ENCODE measurements at regions not wholly inside any gene's neighbourhood (a gene's known extent, or its start where the extent isn't known, plus 50 kb on each side); places are given as distances from the start of the nearest gene placed in this dataset.
"Not testable (repeated sequence)": the region's sequence is repeated elsewhere in the genome, so short reads cannot be mapped to it uniquely, and the experiment has no call there.

- no peaks in the 10 kb centered on the region for H3K27me3 ChIP-seq (ENCODE audit: control insufficient read depth, insufficient read depth, low read length)
- H3K36me3 ChIP-seq (replicated peaks; ENCODE audit: control insufficient read depth, insufficient read depth, low read length): no peaks in the 10 kb centered on the region
- H3K4me3 ChIP-seq (ENCODE audit: insufficient read depth, low read depth, low read length): no peak overlapping the region
- DNase-seq: no peak
Measured at GRCh38 chr4:126475730-126476129, 1157.0 kb upstream of the INTU start.

DNA sequence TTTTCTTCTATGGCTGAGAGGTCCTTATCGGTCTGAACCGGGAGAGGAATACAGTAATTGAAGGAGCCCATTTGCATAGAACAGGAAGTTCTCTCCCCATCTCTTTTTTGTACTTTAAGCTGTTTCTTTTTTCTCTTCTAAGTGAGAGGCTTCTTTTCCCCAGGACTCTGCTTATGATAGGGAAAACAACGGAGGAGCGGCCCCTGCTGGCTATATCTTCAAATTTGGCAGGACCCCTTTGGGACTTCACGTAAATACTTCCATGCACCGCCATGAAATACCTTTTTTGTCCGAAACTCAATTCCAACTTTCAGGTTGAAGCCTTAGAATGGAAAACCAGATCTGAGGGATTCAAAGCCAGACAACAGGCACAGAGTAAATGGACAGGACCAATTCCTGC lies 1153.0 kb upstream of the INTU start:
- Histone ChIP-seq H3K36me3 (replicated peaks; ENCODE audit: control insufficient read depth, insufficient read depth, low read length) (no peaks in the 10 kb centered on the region), H3K27me3 (ENCODE audit: control insufficient read depth, insufficient read depth, low read length) (no peaks in the 10 kb centered on the region), H3K4me3 (ENCODE audit: insufficient read depth, low read depth, low read length) (no peak overlapping the region)
- peak; percentile 32 for DNase-seq

DNA sequence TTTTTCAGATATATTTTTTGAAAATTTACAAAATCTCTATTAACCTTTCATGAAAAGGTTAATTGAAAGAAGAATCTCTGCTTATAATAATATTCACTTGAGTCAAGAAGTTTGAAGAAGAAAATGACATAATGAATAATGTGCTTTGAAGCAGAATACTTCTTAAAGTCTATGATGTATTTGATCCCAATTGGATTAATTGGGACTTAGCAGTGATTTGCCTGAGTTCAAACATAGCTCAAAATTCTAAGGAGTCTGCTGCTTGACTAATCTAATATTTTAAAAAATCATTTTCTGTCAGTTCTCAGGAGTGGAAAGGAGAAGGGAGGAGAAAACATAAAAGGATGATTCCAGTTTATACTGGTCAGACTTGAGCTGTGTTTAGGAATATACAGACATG lies 1150.4 kb upstream of the INTU start:
- Histone ChIP-seq H3K27me3 (ENCODE audit: control insufficient read depth, insufficient read depth, low read length) (no peaks in the 10 kb centered on the region), H3K4me3 (ENCODE audit: insufficient read depth, low read depth, low read length) (no peak overlapping the region), H3K36me3 (replicated peaks; ENCODE audit: control insufficient read depth, insufficient read depth, low read length) (no peaks in the 10 kb centered on the region)
- no peak for DNase-seq

GRCh38 chr4:126486377-126486776 lies 1146.4 kb upstream of the INTU start:
- H3K36me3 ChIP-seq (replicated peaks; ENCODE audit: control insufficient read depth, insufficient read depth, low read length): no peaks in the 10 kb centered on the region
- no peak for DNase-seq
- no peak overlapping the region for H3K4me3 ChIP-seq (ENCODE audit: insufficient read depth, low read depth, low read length)
- H3K27me3 ChIP-seq (ENCODE audit: control insufficient read depth, insufficient read depth, low read length): no peaks in the 10 kb centered on the region

DNA sequence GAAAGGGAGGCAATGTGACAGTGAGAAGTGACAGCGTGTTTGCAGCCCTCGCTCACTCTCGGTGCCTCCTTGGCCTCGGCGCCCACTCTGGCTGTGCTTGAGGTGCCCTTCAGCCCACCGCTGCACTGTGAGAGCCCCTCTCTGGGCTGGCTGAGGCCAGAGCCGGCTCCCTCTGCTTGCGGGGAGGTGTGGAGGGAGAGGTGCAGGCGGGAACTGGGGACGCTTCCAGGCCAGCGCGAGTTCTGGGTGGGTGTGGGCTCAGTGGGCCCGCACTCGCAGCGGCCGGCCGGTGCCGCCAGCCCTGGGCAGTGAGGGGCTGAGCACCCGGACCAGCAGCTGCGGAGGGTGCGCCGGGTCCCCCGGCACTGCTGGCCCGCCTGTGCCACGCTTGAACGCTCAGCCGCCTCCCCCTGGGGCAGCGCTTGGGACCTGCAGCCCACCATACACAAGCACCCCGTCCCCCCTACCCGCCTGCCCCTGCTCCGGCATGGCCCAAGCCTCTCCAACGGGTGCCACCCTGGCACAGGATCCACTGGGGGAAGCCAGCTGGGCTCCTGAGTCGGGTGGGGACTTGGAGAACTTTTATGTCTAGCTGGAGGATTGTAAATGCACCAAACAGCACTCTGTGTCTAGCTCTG lies 1142.8 kb upstream of the INTU start:
- Histone ChIP-seq H3K4me3 (ENCODE audit: insufficient read depth, low read depth, low read length) (no peak overlapping the region), H3K27me3 (ENCODE audit: control insufficient read depth, insufficient read depth, low read length) (no peaks in the 10 kb centered on the region), H3K36me3 (replicated peaks; ENCODE audit: control insufficient read depth, insufficient read depth, low read length) (no peaks in the 10 kb centered on the region)
- no peak for DNase-seq

DNA sequence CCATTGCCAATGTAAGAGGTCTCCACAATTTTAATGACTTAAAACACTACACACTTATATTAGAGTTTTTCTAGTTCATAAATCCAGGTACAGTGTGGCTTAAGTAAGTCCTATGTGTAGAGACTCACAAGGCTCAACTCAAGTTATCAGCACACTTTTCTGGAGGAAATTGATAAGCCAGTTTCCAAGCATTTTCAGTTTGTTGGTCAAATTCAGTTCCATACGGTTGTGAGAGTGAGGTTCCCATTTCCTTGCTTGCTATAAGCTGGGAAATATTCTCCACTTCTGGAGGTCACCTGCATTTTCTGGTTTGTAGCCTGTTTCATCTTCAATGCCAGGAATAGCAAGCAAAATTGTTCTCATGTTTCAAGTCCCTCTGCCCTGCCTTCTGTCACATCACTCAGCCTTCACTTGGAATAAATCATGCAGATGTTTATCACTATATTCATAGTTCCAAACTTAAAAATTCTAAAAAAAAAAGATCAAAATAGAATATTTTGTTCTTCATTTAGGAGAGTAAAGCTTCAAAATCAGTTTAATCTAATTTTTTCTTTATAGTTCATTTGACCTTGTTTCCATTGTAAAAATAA lies 1137.5 kb upstream of the INTU start:
- no peaks in the 10 kb centered on the region for H3K36me3 ChIP-seq (replicated peaks; ENCODE audit: control insufficient read depth, insufficient read depth, low read length)
- no peak overlapping the region for H3K4me3 ChIP-seq (ENCODE audit: insufficient read depth, low read depth, low read length)
- no peak for DNase-seq
- no peaks in the 10 kb centered on the region for H3K27me3 ChIP-seq (ENCODE audit: control insufficient read depth, insufficient read depth, low read length)

- H3K36me3 ChIP-seq (replicated peaks; ENCODE audit: control insufficient read depth, insufficient read depth, low read length): no peaks in the 10 kb centered on the region
- no peak for DNase-seq
- H3K4me3 ChIP-seq (ENCODE audit: insufficient read depth, low read depth, low read length): no peak overlapping the region
- no peaks in the 10 kb centered on the region for H3K27me3 ChIP-seq (ENCODE audit: control insufficient read depth, insufficient read depth, low read length)
Measured at GRCh38 chr4:126512979-126513378, 1119.8 kb upstream of the INTU start.

- H3K27me3 ChIP-seq (ENCODE audit: control insufficient read depth, insufficient read depth, low read length): no peaks in the 10 kb centered on the region
- no peak overlapping the region for H3K4me3 ChIP-seq (ENCODE audit: insufficient read depth, low read depth, low read length)
- no peak for DNase-seq
- no peaks in the 10 kb centered on the region for H3K36me3 ChIP-seq (replicated peaks; ENCODE audit: control insufficient read depth, insufficient read depth, low read length)
Measured at GRCh38 chr4:126513596-126513995, 1119.2 kb upstream of the INTU start.

GRCh38 chr4:126520731-126521130 lies 1112.0 kb upstream of the INTU start:
- DNase-seq: no peak
- H3K4me3 ChIP-seq (ENCODE audit: insufficient read depth, low read depth, low read length): no peak overlapping the region
- no peaks in the 10 kb centered on the region for H3K27me3 ChIP-seq (ENCODE audit: control insufficient read depth, insufficient read depth, low read length)
- H3K36me3 ChIP-seq (replicated peaks; ENCODE audit: control insufficient read depth, insufficient read depth, low read length): no peaks in the 10 kb centered on the region

- not testable (repeated sequence) for DNase-seq; H3K27me3 ChIP-seq (ENCODE audit: control insufficient read depth, insufficient read depth, low read length); H3K36me3 ChIP-seq (replicated peaks; ENCODE audit: control insufficient read depth, insufficient read depth, low read length); H3K4me3 ChIP-seq (ENCODE audit: insufficient read depth, low read depth, low read length)
Measured at GRCh38 chr4:126525400-126525799, 1107.4 kb upstream of the INTU start.

DNA sequence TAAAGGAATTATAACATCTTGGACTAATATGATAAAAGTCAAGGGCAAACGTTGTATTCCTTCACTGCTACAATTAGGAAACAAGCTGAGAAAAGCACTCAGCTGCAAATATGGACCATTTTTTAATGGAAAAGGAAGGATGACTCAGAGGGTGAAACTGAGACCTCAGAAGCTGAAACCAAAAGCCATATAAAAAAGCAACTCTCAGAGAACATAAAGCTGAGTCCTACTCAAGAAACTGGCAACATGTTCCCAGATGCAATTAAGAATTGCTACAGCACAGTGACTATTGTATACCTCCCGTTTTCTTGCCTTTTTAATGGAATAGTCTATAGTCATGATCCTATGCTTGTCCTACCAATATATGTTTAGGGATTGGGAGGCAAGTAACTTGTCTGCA lies 1106.4 kb upstream of the INTU start:
- Histone ChIP-seq H3K36me3 (replicated peaks; ENCODE audit: control insufficient read depth, insufficient read depth, low read length) (no peaks in the 10 kb centered on the region), H3K27me3 (ENCODE audit: control insufficient read depth, insufficient read depth, low read length) (no peaks in the 10 kb centered on the region), H3K4me3 (ENCODE audit: insufficient read depth, low read depth, low read length) (no peak overlapping the region)
- no peak for DNase-seq

- H3K27me3 ChIP-seq (ENCODE audit: control insufficient read depth, insufficient read depth, low read length): no peaks in the 10 kb centered on the region
Measured at GRCh38 chr4:126529997-126530396, 1102.8 kb upstream of the INTU start.

GRCh38 chr4:126530996-126531585 lies 1101.7 kb upstream of the INTU start:
- no peak for DNase-seq
- Histone ChIP-seq H3K27me3 (ENCODE audit: control insufficient read depth, insufficient read depth, low read length) (no peaks in the 10 kb centered on the region), H3K4me3 (ENCODE audit: insufficient read depth, low read depth, low read length) (no peak overlapping the region)

More at GRCh38 chr4:126529997-126530396, 1102.8 kb upstream of the INTU start:
- no peak for DNase-seq
- H3K4me3 ChIP-seq (ENCODE audit: insufficient read depth, low read depth, low read length): no peak overlapping the region
- H3K36me3 ChIP-seq (replicated peaks; ENCODE audit: control insufficient read depth, insufficient read depth, low read length): no peaks in the 10 kb centered on the region

DNA sequence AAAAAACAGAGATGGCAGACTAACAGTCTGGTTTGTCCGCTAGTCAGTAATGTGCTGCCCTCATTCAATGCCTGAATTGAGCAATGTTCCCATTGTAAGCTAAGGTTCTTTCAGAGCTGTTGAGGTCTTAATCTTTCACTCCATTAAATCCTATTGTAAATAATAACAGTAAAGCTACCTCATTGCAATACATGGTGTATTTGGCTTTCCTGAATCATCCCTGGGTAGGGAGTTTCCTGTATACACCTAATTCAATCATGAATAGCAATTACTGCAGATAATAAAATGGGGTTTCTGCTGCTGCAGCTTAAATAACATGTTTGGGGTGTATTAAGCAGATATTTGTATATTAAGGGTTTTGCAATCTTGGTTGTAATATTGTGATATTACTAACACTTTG lies 1100.2 kb upstream of the INTU start:
- H3K27me3 ChIP-seq (ENCODE audit: control insufficient read depth, insufficient read depth, low read length): no peaks in the 10 kb centered on the region
- no peak for DNase-seq

More at GRCh38 chr4:126530996-126531585, 1101.7 kb upstream of the INTU start:
- H3K36me3 ChIP-seq (replicated peaks; ENCODE audit: control insufficient read depth, insufficient read depth, low read length): no peaks in the 10 kb centered on the region

DNA sequence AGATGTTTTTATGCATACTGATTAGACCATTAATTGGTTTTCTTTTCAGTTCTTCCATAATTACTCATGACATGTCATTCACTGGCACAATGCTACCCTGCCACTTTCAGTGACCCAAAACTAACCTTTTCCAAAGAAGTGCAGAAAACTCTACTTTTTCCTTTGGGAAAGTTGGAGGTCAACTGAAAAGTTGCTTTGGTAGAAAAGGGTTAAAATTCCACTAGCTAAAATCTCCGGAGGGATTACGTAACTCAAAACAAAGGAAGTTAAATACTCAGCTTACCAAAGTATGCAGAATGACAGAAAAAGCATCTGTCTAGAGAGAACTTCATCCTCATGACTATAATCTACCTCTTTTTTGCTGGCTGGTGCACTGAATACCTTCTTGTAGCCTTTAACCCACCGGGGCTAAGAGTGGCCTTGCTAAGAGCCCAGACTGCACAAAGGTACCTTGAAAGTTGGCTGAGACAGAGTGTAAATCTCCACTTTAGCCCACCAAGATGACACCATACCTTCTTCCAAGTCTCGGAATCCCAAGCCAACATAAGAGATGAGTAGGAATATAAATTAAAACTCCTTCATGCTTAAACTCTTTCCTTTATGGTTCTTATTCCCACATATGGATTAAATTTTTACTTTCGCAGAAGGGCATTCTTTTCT lies 1099.5 kb upstream of the INTU start:
- Histone ChIP-seq H3K27me3 (ENCODE audit: control insufficient read depth, insufficient read depth, low read length) (no peaks in the 10 kb centered on the region), H3K4me3 (ENCODE audit: insufficient read depth, low read depth, low read length) (no peak overlapping the region), H3K36me3 (replicated peaks; ENCODE audit: control insufficient read depth, insufficient read depth, low read length) (no peaks in the 10 kb centered on the region)
- DNase-seq: no peak

More for the DNA sequence above, 1100.2 kb upstream of the INTU start:
- Histone ChIP-seq H3K36me3 (replicated peaks; ENCODE audit: control insufficient read depth, insufficient read depth, low read length) (no peaks in the 10 kb centered on the region), H3K4me3 (ENCODE audit: insufficient read depth, low read depth, low read length) (no peak overlapping the region)

Measured in H7 (cell line).